Esophagus (tissue), 2 donors: ENCODE measurements at regions not wholly inside any gene's neighbourhood (a gene's known extent, or its start where the extent isn't known, plus 50 kb on each side); places are given as distances from the start of the nearest gene placed in this dataset.

ENCODE experiments used
- H3K27ac ChIP-seq, 2 donors: one replicate each; pipeline ENCODE4 v1.5.1; 2013; ENCODE audit warnings: low read depth in 2 of 2, mild to moderate bottlenecking in 2 of 2, inconsistent platforms in 1 of 2, low read length in 1 of 2, moderate library complexity in 1 of 2
- H3K27me3 ChIP-seq, 2 donors: one replicate each; pipeline ENCODE4 v1.6.1; 2013; ENCODE audit warnings: low read length in 2 of 2, control low read depth in 1 of 2, mild to moderate bottlenecking in 1 of 2; ENCODE audit not compliant: insufficient read depth in 2 of 2, control insufficient read depth in 1 of 2
- H3K36me3 ChIP-seq, 2 donors: one replicate each; pipeline ENCODE4 v1.6.1; 2013; ENCODE audit warnings: low read length in 1 of 2; ENCODE audit not compliant: control insufficient read depth in 2 of 2, insufficient read depth in 2 of 2
- H3K4me1 ChIP-seq, 2 donors: one replicate each; pipeline ENCODE4 v1.6.1; 2013; ENCODE audit warnings: low read length in 1 of 2; ENCODE audit not compliant: control insufficient read depth in 2 of 2, insufficient read depth in 2 of 2
- H3K4me3 ChIP-seq, 2 donors: one replicate each; pipeline ENCODE4 v1.5.1; 2013; ENCODE audit warnings: low read length in 2 of 2, mild to moderate bottlenecking in 2 of 2, low read depth in 1 of 2, moderate library complexity in 1 of 2
- H3K9me3 ChIP-seq, 2 donors: one replicate each; pipeline ENCODE4 v1.6.1; 2013; ENCODE audit warnings: mild to moderate bottlenecking in 2 of 2, low read depth in 1 of 2, low read length in 1 of 2, moderate library complexity in 1 of 2; ENCODE audit not compliant: control insufficient read depth in 2 of 2, insufficient read depth in 1 of 2
- WGBS, 2 donors: extraction: QIAGEN DNeasy Blood & Tissue Kit; methylation state at CpG; one replicate each; pipeline ENCODE4 v1.1.7; 2013; 5-methylcytosine and 5-hydroxymethylcytosine counted together
- donor health status: healthy with polysubstance abuse.
- donor health status: Bipolar disorder and iron deficiency.

- Histone ChIP-seq H3K27me3 (no peaks in the 10 kb centered on the region), H3K4me1 (no peaks in the 10 kb centered on the region), H3K27ac (no peak overlapping the region), H3K9me3 (no peaks in the 10 kb centered on the region), H3K36me3 (no peaks in the 10 kb centered on the region), H3K4me3 (no peak overlapping the region)
Measured at GRCh38 chr11:80694385-80694784, 1253.6 kb upstream of the TENM4 start.

- H3K36me3 ChIP-seq, result no peaks in the 10 kb centered on the region
- 75 to 89% methylated on average over 2 of the region's 2 CpGs for WGBS, 2 donors
- H3K27me3 ChIP-seq, result no peaks in the 10 kb centered on the region
- no peaks in the 10 kb centered on the region for H3K4me1 ChIP-seq
- H3K9me3 ChIP-seq, result no peaks in the 10 kb centered on the region
- no peak overlapping the region for H3K27ac ChIP-seq
- no peak overlapping the region for H3K4me3 ChIP-seq
Measured at GRCh38 chr11:80687941-80688340, 1247.1 kb upstream of the TENM4 start.

- WGBS, 2 donors, result 84 to 89% methylated on average over 4 of the region's 4 CpGs
Measured at GRCh38 chr11:80686889-80687288, 1246.1 kb upstream of the TENM4 start.

GRCh38 chr11:80673566-80673965 is 1232.7 kb upstream of the TENM4 start:
- Histone ChIP-seq H3K27ac (no peak overlapping the region), H3K27me3 (no peaks in the 10 kb centered on the region), H3K4me1 (no peaks in the 10 kb centered on the region), H3K36me3 (no peaks in the 10 kb centered on the region), H3K4me3 (no peak overlapping the region), H3K9me3 (no peaks in the 10 kb centered on the region)

More at GRCh38 chr11:80686889-80687288, 1246.1 kb upstream of the TENM4 start:
- Histone ChIP-seq H3K36me3 (no peaks in the 10 kb centered on the region), H3K4me1 (no peaks in the 10 kb centered on the region), H3K9me3 (no peaks in the 10 kb centered on the region), H3K27me3 (no peaks in the 10 kb centered on the region), H3K27ac (no peak overlapping the region), H3K4me3 (no peak overlapping the region)

GRCh38 chr11:80669620-80670019 is 1228.8 kb upstream of the TENM4 start:
- Histone ChIP-seq H3K4me3 (no peak overlapping the region), H3K27me3 (no peaks in the 10 kb centered on the region), H3K9me3 (no peaks in the 10 kb centered on the region), H3K36me3 (no peaks in the 10 kb centered on the region), H3K4me1 (no peaks in the 10 kb centered on the region), H3K27ac (no peak overlapping the region)
- 85 to 90% methylated on average over 3 of the region's 3 CpGs for WGBS, 2 donors

- no peaks in the 10 kb centered on the region for H3K4me1 ChIP-seq
- no peaks in the 10 kb centered on the region for H3K27me3 ChIP-seq
- H3K27ac ChIP-seq, result no peak overlapping the region
- H3K4me3 ChIP-seq, result no peak overlapping the region
- no peaks in the 10 kb centered on the region for H3K36me3 ChIP-seq
- 86 to 91% methylated on average over 6 of the region's 6 CpGs for WGBS, 2 donors
- H3K9me3 ChIP-seq, result no peaks in the 10 kb centered on the region
Measured at GRCh38 chr11:80668039-80668438, 1227.2 kb upstream of the TENM4 start.

- H3K4me1 ChIP-seq, result no peaks in the 10 kb centered on the region
- no peak overlapping the region for H3K4me3 ChIP-seq
- WGBS, 2 donors, result 93 to 94% methylated on average over 2 of the region's 2 CpGs
- no peaks in the 10 kb centered on the region for H3K36me3 ChIP-seq
- no peaks in the 10 kb centered on the region for H3K27me3 ChIP-seq
- H3K9me3 ChIP-seq, result no peaks in the 10 kb centered on the region
- no peak overlapping the region for H3K27ac ChIP-seq
Measured at GRCh38 chr11:80655834-80656233, 1215.0 kb upstream of the TENM4 start.

GRCh38 chr11:80650966-80651365 is 1210.1 kb upstream of the TENM4 start:
- WGBS, 2 donors, result 68 to 71% methylated on average over 2 of the region's 2 CpGs
- no peaks in the 10 kb centered on the region for H3K36me3 ChIP-seq
- H3K4me1 ChIP-seq, result no peaks in the 10 kb centered on the region
- no peak overlapping the region for H3K27ac ChIP-seq
- no peaks in the 10 kb centered on the region for H3K9me3 ChIP-seq
- no peaks in the 10 kb centered on the region for H3K27me3 ChIP-seq
- H3K4me3 ChIP-seq, result no peak overlapping the region

GRCh38 chr11:80649186-80649585 is 1208.4 kb upstream of the TENM4 start:
- Histone ChIP-seq H3K4me3 (no peak overlapping the region), H3K4me1 (no peaks in the 10 kb centered on the region), H3K9me3 (no peaks in the 10 kb centered on the region), H3K27me3 (no peaks in the 10 kb centered on the region), H3K36me3 (no peaks in the 10 kb centered on the region), H3K27ac (no peak overlapping the region)
- 92 to 93% methylated on average over 5 of the region's 5 CpGs for WGBS, 2 donors

GRCh38 chr11:80638296-80638695 is 1197.5 kb upstream of the TENM4 start:
- H3K27me3 ChIP-seq, result no peaks in the 10 kb centered on the region
- no peaks in the 10 kb centered on the region for H3K36me3 ChIP-seq
- H3K9me3 ChIP-seq, result no peaks in the 10 kb centered on the region
- H3K27ac ChIP-seq, result no peak overlapping the region
- H3K4me3 ChIP-seq, result no peak overlapping the region
- 72 to 77% methylated on average over 3 of the region's 3 CpGs for WGBS, 2 donors
- H3K4me1 ChIP-seq, result no peaks in the 10 kb centered on the region
